ENCODE measurements at regions not wholly inside any gene's neighbourhood (a gene's known extent, or its start where the extent isn't known, plus 50 kb on each side); places are given as distances from the start of the nearest gene placed in this dataset.

DNA sequence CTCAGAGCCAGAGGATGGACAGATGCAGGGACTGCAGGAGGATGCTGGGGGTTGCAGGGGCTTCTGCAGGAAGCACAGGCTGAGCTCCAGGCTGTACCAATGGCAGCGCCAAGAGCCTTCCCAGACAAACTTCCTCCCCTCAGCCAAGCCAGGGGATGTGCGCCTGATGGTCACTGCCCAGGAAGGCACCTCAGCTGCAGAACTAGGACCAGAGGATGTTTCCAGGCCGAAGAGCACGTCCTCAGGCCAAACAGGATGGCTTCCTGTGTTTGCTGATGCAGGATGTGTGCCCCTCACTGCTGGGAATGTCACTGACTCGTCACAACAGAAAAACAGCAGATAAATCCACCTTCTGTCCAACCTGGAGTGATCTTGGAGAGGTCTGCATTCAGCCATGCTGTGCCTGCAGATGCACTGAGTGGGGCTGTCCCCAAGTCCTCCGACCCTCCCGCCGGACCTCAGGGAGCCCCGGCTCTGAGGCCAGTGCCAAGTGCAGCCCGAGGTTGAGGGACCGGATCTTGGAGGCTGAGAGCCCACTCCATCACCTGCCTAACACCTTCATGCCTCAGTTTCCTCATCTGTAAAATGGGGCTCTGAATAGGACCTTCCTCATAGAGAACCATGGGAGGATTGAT is 152.5 kb upstream of the CHST15 start:
- no peak for ATAC-seq
- DNase-seq, result peak in 1 of 3 donors; percentile 35
- TF ChIP-seq, protein P1, sequence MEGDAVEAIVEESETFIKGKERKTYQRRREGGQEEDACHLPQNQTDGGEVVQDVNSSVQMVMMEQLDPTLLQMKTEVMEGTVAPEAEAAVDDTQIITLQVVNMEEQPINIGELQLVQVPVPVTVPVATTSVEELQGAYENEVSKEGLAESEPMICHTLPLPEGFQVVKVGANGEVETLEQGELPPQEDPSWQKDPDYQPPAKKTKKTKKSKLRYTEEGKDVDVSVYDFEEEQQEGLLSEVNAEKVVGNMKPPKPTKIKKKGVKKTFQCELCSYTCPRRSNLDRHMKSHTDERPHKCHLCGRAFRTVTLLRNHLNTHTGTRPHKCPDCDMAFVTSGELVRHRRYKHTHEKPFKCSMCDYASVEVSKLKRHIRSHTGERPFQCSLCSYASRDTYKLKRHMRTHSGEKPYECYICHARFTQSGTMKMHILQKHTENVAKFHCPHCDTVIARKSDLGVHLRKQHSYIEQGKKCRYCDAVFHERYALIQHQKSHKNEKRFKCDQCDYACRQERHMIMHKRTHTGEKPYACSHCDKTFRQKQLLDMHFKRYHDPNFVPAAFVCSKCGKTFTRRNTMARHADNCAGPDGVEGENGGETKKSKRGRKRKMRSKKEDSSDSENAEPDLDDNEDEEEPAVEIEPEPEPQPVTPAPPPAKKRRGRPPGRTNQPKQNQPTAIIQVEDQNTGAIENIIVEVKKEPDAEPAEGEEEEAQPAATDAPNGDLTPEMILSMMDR (IDR thresholded peaks at IDR 0.05), result no peak
- Histone ChIP-seq H3K36me3 (ENCODE audit: low read depth) (no peaks in the 10 kb centered on the region), H3K4me1 (ENCODE audit: low read depth) (no peaks in the 10 kb centered on the region), H3K4me3 (no peak overlapping the region), H3K9me3 (no peaks in the 10 kb centered on the region)
- intact Hi-C loops (cut with DNase I, micrococcal nuclease), result no loop called here

GRCh38 chr10:124245191-124245590 is 151.8 kb upstream of the CHST15 start:
- TF ChIP-seq, protein P1 (IDR thresholded peaks at IDR 0.05), result no peak
- no peak overlapping the region for H3K4me3 ChIP-seq
- ATAC-seq, result no peak
- peak in 1 of 3 donors; percentile 21 for DNase-seq
- no peaks in the 10 kb centered on the region for H3K9me3 ChIP-seq
- intact Hi-C loops (cut with DNase I, micrococcal nuclease), result no loop called here
- no peaks in the 10 kb centered on the region for H3K36me3 ChIP-seq (ENCODE audit: low read depth)
- no peaks in the 10 kb centered on the region for H3K4me1 ChIP-seq (ENCODE audit: low read depth)

- intact Hi-C loops (cut with DNase I, micrococcal nuclease), result no loop called here
- ATAC-seq, result no peak
Observed at GRCh38 chr10:124244256-124244877, 151.0 kb upstream of the CHST15 start.

GRCh38 chr10:124243702-124244121 is 150.3 kb upstream of the CHST15 start:
- ATAC-seq (no peak), DNase-seq (peak in 1 of 3 donors; percentile 33)
- Histone ChIP-seq H3K9me3 (no peaks in the 10 kb centered on the region), H3K4me1 (ENCODE audit: low read depth) (no peaks in the 10 kb centered on the region), H3K36me3 (ENCODE audit: low read depth) (no peaks in the 10 kb centered on the region), H3K4me3 (no peak overlapping the region)
- TF ChIP-seq, protein P1 (IDR thresholded peaks at IDR 0.05), result no peak
- intact Hi-C loops (cut with DNase I, micrococcal nuclease), result no loop called here

More at GRCh38 chr10:124244256-124244877, 151.0 kb upstream of the CHST15 start:
- Histone ChIP-seq H3K36me3 (ENCODE audit: low read depth) (no peaks in the 10 kb centered on the region), H3K4me3 (no peak overlapping the region), H3K4me1 (ENCODE audit: low read depth) (no peaks in the 10 kb centered on the region), H3K9me3 (no peaks in the 10 kb centered on the region)
- TF ChIP-seq, protein P1 (IDR thresholded peaks at IDR 0.05), result no peak
- DNase-seq, result no peak

GRCh38 chr10:124242791-124243190 is 149.4 kb upstream of the CHST15 start:
- TF ChIP-seq, protein P1 (IDR thresholded peaks at IDR 0.05), result no peak
- Histone ChIP-seq H3K4me3 (no peak overlapping the region), H3K4me1 (ENCODE audit: low read depth) (no peaks in the 10 kb centered on the region), H3K36me3 (ENCODE audit: low read depth) (no peaks in the 10 kb centered on the region), H3K9me3 (no peaks in the 10 kb centered on the region)
- DNase-seq, result no peak
- ATAC-seq, result no peak
- intact Hi-C loops (cut with DNase I, micrococcal nuclease), result no loop called here
